GM19324 (cell line): ENCODE measurements at regions not wholly inside any gene's neighbourhood (a gene's known extent, or its start where the extent isn't known, plus 50 kb on each side); places are given as distances from the start of the nearest gene placed in this dataset.

ENCODE experiments used
- ATAC-seq: cut with Tn5 transposase; IDR thresholded peaks from one replicate; pipeline ENCODE4 v1.9.1; 2021; ENCODE audit warnings: mild to moderate bottlenecking, moderate library complexity; ENCODE audit not compliant: unreplicated experiment, low FRiP score

GRCh38 chr5:5585751-5586341 lies 163.4 kb downstream of the ICE1 start:
- ATAC-seq = no peak

GRCh38 chr5:5584751-5585150 lies 162.3 kb downstream of the ICE1 start:
- no peak for ATAC-seq

GRCh38 chr5:5584236-5584745 lies 161.8 kb downstream of the ICE1 start:
- ATAC-seq = no peak

GRCh38 chr5:5583832-5584231 lies 161.4 kb downstream of the ICE1 start:
- ATAC-seq = no peak

- no peak for ATAC-seq
These were observed 160.7 kb downstream of the ICE1 start for GRCh38 chr5:5583023-5583765.

- no peak for ATAC-seq
These were observed 158.6 kb downstream of the ICE1 start for GRCh38 chr5:5581080-5581479.

GRCh38 chr5:5576744-5577143 lies 154.3 kb downstream of the ICE1 start:
- no peak for ATAC-seq

- no peak for ATAC-seq
These were observed 153.0 kb downstream of the ICE1 start for GRCh38 chr5:5575461-5575860.

GRCh38 chr5:5573798-5574380 lies 151.4 kb downstream of the ICE1 start:
- no peak for ATAC-seq

GRCh38 chr5:5572976-5573797 lies 150.7 kb downstream of the ICE1 start:
- no peak for ATAC-seq

- no peak for ATAC-seq
These were observed 149.8 kb downstream of the ICE1 start for GRCh38 chr5:5572010-5572865.

GRCh38 chr5:5570646-5571045 lies 148.2 kb downstream of the ICE1 start:
- ATAC-seq = no peak

GRCh38 chr5:5564898-5565297 lies 142.4 kb downstream of the ICE1 start:
- ATAC-seq = no peak

GRCh38 chr5:5560016-5560415 lies 137.5 kb downstream of the ICE1 start:
- ATAC-seq = no peak

- no peak for ATAC-seq
These were observed 136.4 kb downstream of the ICE1 start for GRCh38 chr5:5558638-5559527.

GRCh38 chr5:5558102-5558501 lies 135.6 kb downstream of the ICE1 start:
- ATAC-seq = no peak

GRCh38 chr5:5551499-5551898 lies 129.0 kb downstream of the ICE1 start:
- no peak for ATAC-seq

- ATAC-seq = no peak
These were observed 123.9 kb downstream of the ICE1 start for GRCh38 chr5:5546408-5546807.

GRCh38 chr5:5544094-5544663 lies 121.7 kb downstream of the ICE1 start:
- ATAC-seq = no peak
